SK-N-SH (cell line): ENCODE measurements at regions not wholly inside any gene's neighbourhood (a gene's known extent, or its start where the extent isn't known, plus 50 kb on each side); places are given as distances from the start of the nearest gene placed in this dataset.

ENCODE experiments used
- CTCF ChIA-PET: fragments of 300-600, 350-600 bp; formaldehyde crosslinking; extraction: SDS; loops from one replicate; lab custom pipeline; 2021; lab: Yijun Ruan, JAX
- POLR2A ChIA-PET: fragments of 350-600 bp; sonication (Branson Sonifier 250); formaldehyde crosslinking; extraction: SDS; loops from one replicate; lab custom pipeline; 2020; ENCODE audit warnings: antibody characterized with exemption, inconsistent platforms; lab: Yijun Ruan, JAX
- DNase-seq: peaks from one replicate; pipeline ENCODE4 v3.0.0; 2012
- H2AFZ ChIP-seq: fragments of 200-600 bp; sonication (generic); 2 replicates; pipeline ENCODE4 v1.8.1; 2016; ENCODE audit warnings: antibody characterized with exemption, mild to moderate bottlenecking, low read depth
- H3F3A ChIP-seq: fragments of 200-600 bp; sonication (generic); replicated peaks from 2 replicates; pipeline ENCODE3; 2016; ENCODE audit warnings: antibody characterized with exemption, mild to moderate bottlenecking; ENCODE audit not compliant: insufficient read depth
- H3K27ac ChIP-seq, 2 experiments: fragments of 200-500 bp in 1 of 2; fragments of 200-600 bp in 1 of 2; sonication (Bioruptor generic) in 1 of 2; sonication (generic), shearing (Covaris generic) in 1 of 2; 2 replicates each; pipeline versions ENCODE4 v1.5.1 to v1.6.1; 2014 to 2016; ENCODE audit warnings: low read depth in 2 of 2, inconsistent platforms in 1 of 2, low read length in 1 of 2, mild to moderate bottlenecking in 1 of 2, mixed read lengths in 1 of 2
- H3K27me3 ChIP-seq: fragments of 200-600 bp; sonication (generic), shearing (Covaris generic); 2 replicates; pipeline ENCODE4 v1.6.1; 2016; ENCODE audit warnings: mixed run types; ENCODE audit not compliant: insufficient read depth
- H3K36me3 ChIP-seq, 2 experiments: fragments of 200-500 bp in 1 of 2; fragments of 200-600 bp in 1 of 2; sonication (Bioruptor generic) in 1 of 2; sonication (generic) in 1 of 2; replicated peaks in 1 of 2; 2 replicates each; pipeline versions ENCODE3 to v1.5.1; 2014 to 2016; ENCODE audit warnings: low read length in 1 of 2, mild to moderate bottlenecking in 1 of 2; ENCODE audit not compliant: insufficient read depth in 2 of 2, control insufficient read depth in 1 of 2
- H3K4me1 ChIP-seq, 2 experiments: fragments of 200-500 bp in 1 of 2; fragments of 200-600 bp in 1 of 2; sonication (Bioruptor generic) in 1 of 2; sonication (generic), shearing (Covaris generic) in 1 of 2; 2 replicates each; pipeline versions ENCODE4 v1.5.1 to v1.6.1; 2014 to 2016; ENCODE audit warnings: low read depth in 1 of 2, low read length in 1 of 2, mixed run types in 1 of 2; ENCODE audit not compliant: insufficient read depth in 2 of 2, control insufficient read depth in 1 of 2
- H3K4me2 ChIP-seq: fragments of 200-600 bp; sonication (generic), shearing (Covaris generic); 2 replicates; pipeline ENCODE4 v1.6.1; 2017; ENCODE audit warnings: mixed run types
- H3K4me3 ChIP-seq, 2 experiments: fragments of 200-500 bp in 1 of 2; fragments of 200-600 bp in 1 of 2; sonication (Bioruptor generic) in 1 of 2; sonication (generic), shearing (Covaris generic) in 1 of 2; 2 replicates each; pipeline versions ENCODE4 v1.5.1 to v1.8.1; 2014 to 2016; ENCODE audit warnings: low read depth in 2 of 2, inconsistent platforms in 1 of 2, low read length in 1 of 2, mild to moderate bottlenecking in 1 of 2, mixed read lengths in 1 of 2, moderate library complexity in 1 of 2
- H3K79me2 ChIP-seq: fragments of 200-600 bp; sonication (generic); 2 replicates; pipeline ENCODE4 v1.8.1; 2017; ENCODE audit warnings: mild to moderate bottlenecking; ENCODE audit not compliant: insufficient read depth
- H3K9ac ChIP-seq: fragments of 200-600 bp; sonication (generic); 2 replicates; pipeline ENCODE4 v1.6.1; 2017; ENCODE audit warnings: mixed run types
- H3K9me2 ChIP-seq: fragments of 200-600 bp; sonication (generic); 2 replicates; pipeline ENCODE4 v1.6.1; 2017; ENCODE audit warnings: mixed run types
- H3K9me3 ChIP-seq: fragments of 200-600 bp; sonication (generic); 2 replicates; pipeline ENCODE4 v1.6.1; 2017; ENCODE audit warnings: mixed run types, mild to moderate bottlenecking, moderate library complexity
- H4K20me1 ChIP-seq: fragments of 200-600 bp; sonication (generic); 2 replicates; pipeline ENCODE4 v1.6.1; 2017; ENCODE audit warnings: mild to moderate bottlenecking, mixed run types; ENCODE audit not compliant: insufficient read depth
- EP300 ChIP-seq, 2 experiments: IDR thresholded peaks; 2 replicates each; pipeline versions ENCODE4 v1.4.0 to v1.6.1; 2012; ENCODE audit warnings: borderline replicate concordance in 1 of 2, low read depth in 1 of 2, low read length in 1 of 2
- FOSL2 ChIP-seq: IDR thresholded peaks from 2 replicates; pipeline ENCODE4 v1.4.0; 2012; ENCODE audit warnings: low read depth, mild to moderate bottlenecking, moderate library complexity, borderline replicate concordance
- FOXJ3 ChIP-seq: sonication (generic); formaldehyde crosslinking; IDR thresholded peaks from 2 replicates; pipeline ENCODE4 v1.5.1; 2020; ENCODE audit warnings: mild to moderate bottlenecking, missing genetic modification reagents
- IRF3 ChIP-seq: fragments of 150-350 bp; IDR thresholded peaks from 2 replicates; pipeline ENCODE4 v1.6.1; 2016; ENCODE audit warnings: mild to moderate bottlenecking, low read depth, low read length
- NRF1 ChIP-seq: IDR thresholded peaks from 2 replicates; pipeline ENCODE4 v1.6.1; 2012; ENCODE audit warnings: low read depth, mild to moderate bottlenecking, low read length
- RAD21 ChIP-seq: IDR thresholded peaks from 2 replicates; pipeline ENCODE4 v1.6.1; 2012; ENCODE audit warnings: mild to moderate bottlenecking, low read length
- RCOR1 ChIP-seq: fragments of 150-350 bp; IDR thresholded peaks from 2 replicates; pipeline ENCODE4 v1.6.1; 2017; ENCODE audit warnings: antibody characterized with exemption, low read length
- RXRA ChIP-seq: IDR thresholded peaks from 2 replicates; pipeline ENCODE4 v1.4.0; 2012; ENCODE audit warnings: low read depth, mild to moderate bottlenecking, borderline replicate concordance
- SMC3 ChIP-seq: IDR thresholded peaks from 2 replicates; pipeline ENCODE4 v1.6.1; 2012; ENCODE audit warnings: low read depth, low read length, improper control_type of control experiment
- TAF1 ChIP-seq: IDR thresholded peaks from 2 replicates; pipeline ENCODE4 v1.6.1; 2012; ENCODE audit warnings: low read depth, mild to moderate bottlenecking, low read length, moderate library complexity, borderline replicate concordance
- TEAD4 ChIP-seq: IDR thresholded peaks from 2 replicates; pipeline ENCODE4 v1.4.0; 2012; ENCODE audit warnings: mild to moderate bottlenecking, borderline replicate concordance; ENCODE audit not compliant: insufficient read depth
- ZBTB33 ChIP-seq: IDR thresholded peaks from 2 replicates; pipeline ENCODE4 v1.4.0; 2012; ENCODE audit warnings: low read depth, borderline replicate concordance
- WGBS: methylation state at CpG from one replicate; pipeline ENCODE4 v1.1.6; 2017; ENCODE audit warnings: low lambda C conversion rate; 5-methylcytosine and 5-hydroxymethylcytosine counted together

GRCh38 chr13:104143760-104144416 is 1077.7 kb upstream of the SLC10A2 start:
- Histone ChIP-seq H3K9me3 (peaks cover 5% of the 10 kb centered on the region; the same call in 1 of the 2 replicates), H3F3A (no peaks in the 10 kb centered on the region), H3K27ac (no peak overlapping the region; a peak in 1 of 4 replicates), H4K20me1 (no peaks in the 10 kb centered on the region), H3K4me3 (no peak overlapping the region), H3K36me3 (no peaks in the 10 kb centered on the region), H3K4me1 (peaks cover 0 to 3% of the 10 kb centered on the region in 2 experiments; a peak in 2 of 4 replicates), H2AFZ (no peak overlapping the region), H3K9ac (no peak overlapping the region), H3K9me2 (no peaks in the 10 kb centered on the region), H3K27me3 (no peaks in the 10 kb centered on the region), H3K79me2 (no peaks in the 10 kb centered on the region), H3K4me2 (no peak overlapping the region)
- 56% methylated on average over 9 of the region's 9 CpGs for whole genome bisulfite sequencing
- ChIA-PET CTCF (no interaction called here), POLR2A (no interaction called here)
- TF ChIP-seq RAD21 (no peak), RXRA (no peak), FOXJ3 (CRISPR knock-in tag) (no peak), EP300 (IDR thresholded peaks at IDR 0.05; ENCODE audit: borderline replicate concordance in 1 of 2, low read depth in 1 of 2, low read length in 1 of 2) (no peak), SMC3 (no peak), TAF1 (no peak), IRF3 (no peak), NRF1 (no peak), TEAD4 (no peak), RCOR1 (no peak)
- DNase-seq: no peak

GRCh38 chr13:104140552-104140951 is 1074.3 kb upstream of the SLC10A2 start:
- Histone ChIP-seq H3K27ac (no peak overlapping the region), H4K20me1 (no peaks in the 10 kb centered on the region), H3K79me2 (no peaks in the 10 kb centered on the region), H3K9me2 (no peaks in the 10 kb centered on the region), H3K4me1 (peaks cover 0 to 3% of the 10 kb centered on the region in 2 experiments; a peak in 1 of 4 replicates), H3K27me3 (no peaks in the 10 kb centered on the region), H2AFZ (no peak overlapping the region), H3K4me3 (no peak overlapping the region), H3F3A (no peaks in the 10 kb centered on the region), H3K36me3 (no peaks in the 10 kb centered on the region), H3K9me3 (peaks cover 5% of the 10 kb centered on the region; the same call in 1 of the 2 replicates), H3K4me2 (no peak overlapping the region), H3K9ac (no peak overlapping the region)
- 46% methylated on average over 2 of the region's 2 CpGs for WGBS
- TF ChIP-seq FOSL2 (no peak), NRF1 (no peak), ZBTB33 (no peak)
- ChIA-PET CTCF (interaction anchor here (0.8 kb wide), 1 partner anchor 49 kb away, joined by 3 read pairs; no protein-coding TSS in a partner anchor), POLR2A (no interaction called here)
- DNase-seq: no peak
